H9 (cell line): ENCODE measurements at regions not wholly inside any gene's neighbourhood (a gene's known extent, or its start where the extent isn't known, plus 50 kb on each side); places are given as distances from the start of the nearest gene placed in this dataset.

Source experiments
- DNase-seq: peaks from one replicate; pipeline ENCODE4 v3.0.0-alpha.2; 2017
- H2AFZ ChIP-seq: one replicate; pipeline ENCODE4 v1.6.1; 2013; ENCODE audit warnings: mild to moderate bottlenecking, low read length, control low read depth, moderate library complexity
- H2AK5ac ChIP-seq: 2 replicates; pipeline ENCODE4 v1.6.1; 2013; ENCODE audit warnings: low read length, control low read depth, mixed read lengths; ENCODE audit not compliant: insufficient read length
- H2BK120ac ChIP-seq: one replicate; pipeline ENCODE4 v1.6.1; 2013; ENCODE audit warnings: low read depth, mild to moderate bottlenecking, low read length, control low read depth, inconsistent platforms; ENCODE audit not compliant: poor library complexity, severe bottlenecking
- H2BK12ac ChIP-seq: 2 replicates; pipeline ENCODE4 v1.6.1; 2013; ENCODE audit warnings: low read length, control low read depth, mixed read lengths, low read depth; ENCODE audit not compliant: insufficient read length
- H2BK15ac ChIP-seq: 2 replicates; pipeline ENCODE4 v1.6.1; 2013; ENCODE audit warnings: low read depth, low read length, control low read depth
- H2BK20ac ChIP-seq: one replicate; pipeline ENCODE4 v1.6.1; 2013; ENCODE audit warnings: low read depth, mild to moderate bottlenecking, low read length, control low read depth, inconsistent platforms; ENCODE audit not compliant: poor library complexity, severe bottlenecking
- H2BK5ac ChIP-seq: 2 replicates; pipeline ENCODE4 v1.6.1; 2013; ENCODE audit warnings: low read length, control low read depth, mixed read lengths; ENCODE audit not compliant: insufficient read length
- H3K14ac ChIP-seq: 2 replicates; pipeline ENCODE4 v1.6.1; 2013; ENCODE audit warnings: low read length, control low read depth; ENCODE audit not compliant: insufficient read depth
- H3K18ac ChIP-seq: 2 replicates; pipeline ENCODE4 v1.6.1; 2013; ENCODE audit warnings: low read depth, mild to moderate bottlenecking, mixed read lengths, low read length, control low read depth; ENCODE audit not compliant: insufficient read length
- H3K23ac ChIP-seq: 2 replicates; pipeline ENCODE4 v1.6.1; 2013; ENCODE audit warnings: low read length, control low read depth, mixed read lengths, low read depth; ENCODE audit not compliant: insufficient read length
- H3K23me2 ChIP-seq: 2 replicates; pipeline ENCODE4 v1.6.1; 2013; ENCODE audit warnings: low read depth, mild to moderate bottlenecking, mixed read lengths, low read length, control low read depth; ENCODE audit not compliant: insufficient read length, poor library complexity, severe bottlenecking
- H3K27ac ChIP-seq: 2 replicates; pipeline ENCODE4 v1.5.1; 2013; ENCODE audit warnings: low read length, control low read depth, mixed read lengths, low read depth; ENCODE audit not compliant: insufficient read length
- H3K27me3 ChIP-seq: 2 replicates; pipeline ENCODE4 v1.6.1; 2013; ENCODE audit warnings: low read length, control low read depth, inconsistent platforms; ENCODE audit not compliant: insufficient read depth
- H3K4ac ChIP-seq: 2 replicates; pipeline ENCODE4 v1.6.1; 2013; ENCODE audit warnings: low read depth, mild to moderate bottlenecking, control low read depth, inconsistent platforms, low read length, moderate library complexity
- H3K4me1 ChIP-seq: 2 replicates; pipeline ENCODE4 v1.6.1; 2013; ENCODE audit warnings: low read length, control low read depth, inconsistent platforms; ENCODE audit not compliant: insufficient read depth
- H3K4me2 ChIP-seq: 2 replicates; pipeline ENCODE4 v1.6.1; 2013; ENCODE audit warnings: low read length, control low read depth, mixed read lengths; ENCODE audit not compliant: insufficient read length, insufficient read depth
- H3K56ac ChIP-seq: 2 replicates; pipeline ENCODE4 v1.6.1; 2013; ENCODE audit warnings: low read depth, mild to moderate bottlenecking, mixed read lengths, low read length, control low read depth; ENCODE audit not compliant: insufficient read length
- H3K79me1 ChIP-seq: 2 replicates; pipeline ENCODE4 v1.6.1; 2013; ENCODE audit warnings: low read depth, mild to moderate bottlenecking, moderate library complexity, low read length, control low read depth, inconsistent platforms; ENCODE audit not compliant: insufficient read depth, poor library complexity, severe bottlenecking
- H3K79me2 ChIP-seq: 2 replicates; pipeline ENCODE4 v1.6.1; 2013; ENCODE audit warnings: low read length, control low read depth, inconsistent platforms; ENCODE audit not compliant: insufficient read depth
- H3K9ac ChIP-seq: 2 replicates; pipeline ENCODE4 v1.6.1; 2013; ENCODE audit warnings: low read length, control low read depth, mixed read lengths; ENCODE audit not compliant: insufficient read length; ENCODE audit errors: extremely low read depth
- H3K9me3 ChIP-seq: one replicate; pipeline ENCODE4 v1.6.1; 2013; ENCODE audit warnings: low read depth, low read length, inconsistent platforms; ENCODE audit not compliant: control insufficient read depth
- H3T11ph ChIP-seq: one replicate; pipeline ENCODE4 v1.6.1; 2013; ENCODE audit warnings: mild to moderate bottlenecking, low read length, control low read depth, inconsistent platforms
- H4K20me1 ChIP-seq: one replicate; pipeline ENCODE4 v1.6.1; 2013; ENCODE audit not compliant: control insufficient read depth, insufficient read length, insufficient read depth
- H4K5ac ChIP-seq: 2 replicates; pipeline ENCODE4 v1.6.1; 2013; ENCODE audit warnings: low read depth, mild to moderate bottlenecking, mixed read lengths, low read length, control low read depth; ENCODE audit not compliant: insufficient read length
- H4K8ac ChIP-seq: replicated peaks from 2 replicates; pipeline ENCODE4 v1.6.1; 2013; ENCODE audit warnings: low read length, control low read depth, mixed read lengths, low read depth; ENCODE audit not compliant: insufficient read length
- H4K91ac ChIP-seq: 2 replicates; pipeline ENCODE4 v1.6.1; 2013; ENCODE audit warnings: low read depth, mild to moderate bottlenecking, moderate library complexity, mixed read lengths, low read length, control low read depth; ENCODE audit not compliant: insufficient read length
- H3K27ac Mint-ChIP-seq, 3 experiments: 2 replicates in 2 of 3; 3 replicates in 1 of 3; pipeline ENCODE4 v1.8.0; 2020 to 2021; ENCODE audit warnings: mixed read lengths in 3 of 3, mild to moderate bottlenecking in 1 of 3, moderate library complexity in 1 of 3
- H3K27me3 Mint-ChIP-seq: 2 replicates; pipeline ENCODE4 v1.8.0; 2021; ENCODE audit warnings: low read depth, mild to moderate bottlenecking, moderate library complexity, mixed read lengths
- H3K36me3 Mint-ChIP-seq, 3 experiments: 2 replicates in 2 of 3; 3 replicates in 1 of 3; pipeline ENCODE4 v1.8.0; 2020 to 2021; ENCODE audit warnings: low read depth in 3 of 3, mixed read lengths in 3 of 3; ENCODE audit not compliant: insufficient read depth in 1 of 3
- H3K4me1 Mint-ChIP-seq, 2 experiments: 2 replicates each; pipeline ENCODE4 v1.8.0; 2020; ENCODE audit warnings: mixed read lengths in 2 of 2
- H3K4me3 Mint-ChIP-seq, 2 experiments: 2 replicates in 1 of 2; 3 replicates in 1 of 2; pipeline ENCODE4 v1.8.0; 2020 to 2021; ENCODE audit warnings: mild to moderate bottlenecking in 2 of 2, mixed read lengths in 2 of 2, moderate library complexity in 1 of 2
- H3K9me3 Mint-ChIP-seq, 2 experiments: 2 replicates in 1 of 2; 3 replicates in 1 of 2; pipeline ENCODE4 v1.8.0; 2020; ENCODE audit warnings: mild to moderate bottlenecking in 2 of 2, mixed read lengths in 2 of 2, moderate library complexity in 1 of 2
- CTCF ChIP-seq: fragments of 200-600 bp; sonication (generic); conservative IDR thresholded peaks from 3 replicates; pipeline ENCODE4 v1.8.0; 2021; ENCODE audit warnings: antibody characterized with exemption, mild to moderate bottlenecking
- WGBS: extraction: QIAGEN DNeasy Blood & Tissue Kit; methylation state at CpG from one replicate; pipeline ENCODE4 v1.1.7; 2013; ENCODE audit warnings: missing lambda C conversion rate, low lambda C conversion rate, mixed read lengths; ENCODE audit not compliant: insufficient read length; ENCODE audit errors: extremely low coverage; 5-methylcytosine and 5-hydroxymethylcytosine counted together

GRCh38 chr18:25544546-25545287 is 192.8 kb upstream of the ZNF521 start:
- Histone ChIP-seq H3K79me1 (no peaks in the 10 kb centered on the region), H3K18ac (no peak overlapping the region), H2AFZ (no peak overlapping the region), H3K56ac (no peak overlapping the region), H4K20me1 (no peaks in the 10 kb centered on the region), H3K4me1 (no peaks in the 10 kb centered on the region), H3K79me2 (no peaks in the 10 kb centered on the region), H2BK120ac (no peak overlapping the region), H3K27me3 (no peaks in the 10 kb centered on the region), H2BK12ac (no peak overlapping the region), H3K27ac (no peak overlapping the region), H3K23me2 (no peaks in the 10 kb centered on the region), H4K91ac (no peak overlapping the region), H2BK20ac (no peak overlapping the region), H4K8ac (no peak overlapping the region), H2BK15ac (no peak overlapping the region), H2BK5ac (no peak overlapping the region), H3T11ph (no peak overlapping the region), H3K4ac (no peak overlapping the region), H2AK5ac (no peak overlapping the region), H3K9me3 (no peaks in the 10 kb centered on the region), H3K14ac (no peak overlapping the region), H4K5ac (no peak overlapping the region), H3K9ac (no peak overlapping the region), H3K4me2 (no peak overlapping the region), H3K23ac (no peak overlapping the region)
- H3K36me3 Mint-ChIP-seq, result peaks cover 0 to 5% (median 3%) of the 10 kb centered on the region in 3 experiments; a peak in 4 of 7 replicates
- H3K4me1 Mint-ChIP-seq, result no peaks in the 10 kb centered on the region
- no peak overlapping the region for H3K27ac Mint-ChIP-seq
- DNase-seq, result no peak
- TF ChIP-seq CTCF, result no peak
- H3K9me3 Mint-ChIP-seq, result peaks cover 5 to 11% of the 10 kb centered on the region in 2 experiments; a peak in 4 of 5 replicates
- no peak overlapping the region for H3K4me3 Mint-ChIP-seq
- H3K27me3 Mint-ChIP-seq, result no peaks in the 10 kb centered on the region
- whole genome bisulfite sequencing, result no CpG with 5 or more reads among the region's 2 CpGs
